Astrocyte (in vitro differentiated cells and primary cell): ENCODE measurements at regions not wholly inside any gene's neighbourhood (a gene's known extent, or its start where the extent isn't known, plus 50 kb on each side); places are given as distances from the start of the nearest gene placed in this dataset.
A peak's percentile ranks its signal among the peaks of the same experiment; 100 is the strongest.

Source experiments
- DNase-seq: peaks from one replicate; pipeline ENCODE4 v3.0.0-alpha.2; 2010; ENCODE audit warnings: low read depth
- FAIRE-seq: peaks from 2 replicates; lab custom pipeline; 2011; peaks lifted over from hg19 to GRCh38; lab: Jason Lieb, UNC
- H2AFZ ChIP-seq: 2 replicates; pipeline ENCODE4 v1.6.0; 2012; ENCODE audit warnings: low read depth, low read length, inconsistent platforms
- H3K27ac ChIP-seq: 2 replicates; pipeline ENCODE4 v1.5.1; 2011; ENCODE audit warnings: low read depth, low read length, inconsistent platforms
- H3K27me3 ChIP-seq: 2 replicates; pipeline ENCODE4 v1.6.0; 2011; ENCODE audit warnings: low read length, inconsistent platforms; ENCODE audit not compliant: insufficient read depth
- H3K36me3 ChIP-seq: 2 replicates; pipeline ENCODE4 v1.5.1; 2011; ENCODE audit warnings: low read length, inconsistent platforms; ENCODE audit not compliant: insufficient read depth
- H3K4me1 ChIP-seq: 2 replicates; pipeline ENCODE4 v1.5.1; 2011; ENCODE audit warnings: low read length, inconsistent platforms; ENCODE audit not compliant: insufficient read depth
- H3K4me2 ChIP-seq: 2 replicates; pipeline ENCODE4 v1.6.0; 2012; ENCODE audit warnings: low read length, inconsistent platforms
- H3K4me3 ChIP-seq: 2 replicates; pipeline ENCODE4 v1.5.1; 2011; ENCODE audit warnings: low read depth, mild to moderate bottlenecking, low read length, inconsistent platforms; ENCODE audit not compliant: insufficient read depth
- H3K79me2 ChIP-seq: 2 replicates; pipeline ENCODE4 v1.6.0; 2012; ENCODE audit warnings: mild to moderate bottlenecking, low read length, inconsistent platforms; ENCODE audit not compliant: insufficient read depth
- H3K9ac ChIP-seq: 2 replicates; pipeline ENCODE4 v1.6.0; 2012; ENCODE audit warnings: mild to moderate bottlenecking, low read length, inconsistent platforms
- H3K9me3 ChIP-seq: 2 replicates; pipeline ENCODE4 v1.5.1; 2012; ENCODE audit warnings: low read depth, mild to moderate bottlenecking, low read length, inconsistent platforms; ENCODE audit not compliant: insufficient read depth
- H4K20me1 ChIP-seq: 2 replicates; pipeline ENCODE4 v1.6.0; 2012; ENCODE audit warnings: low read length, inconsistent platforms; ENCODE audit not compliant: insufficient read depth
- H3K27ac Mint-ChIP-seq: one replicate; pipeline ENCODE4 v1.8.0; 2021; ENCODE audit warnings: mild to moderate bottlenecking, mixed read lengths; ENCODE audit not compliant: unreplicated experiment
- H3K27me3 Mint-ChIP-seq: one replicate; pipeline ENCODE4 v1.8.0; 2021; ENCODE audit warnings: low read depth, mixed read lengths; ENCODE audit not compliant: unreplicated experiment
- H3K36me3 Mint-ChIP-seq: one replicate; pipeline ENCODE4 v1.8.0; 2021; ENCODE audit warnings: low read depth, mixed read lengths; ENCODE audit not compliant: unreplicated experiment
- H3K4me1 Mint-ChIP-seq: one replicate; pipeline ENCODE4 v1.8.0; 2021; ENCODE audit warnings: low read depth, mixed read lengths; ENCODE audit not compliant: unreplicated experiment
- H3K4me3 Mint-ChIP-seq: one replicate; pipeline ENCODE4 v1.8.0; 2021; ENCODE audit warnings: mild to moderate bottlenecking, moderate library complexity, mixed read lengths; ENCODE audit not compliant: unreplicated experiment
- H3K9me3 Mint-ChIP-seq: one replicate; pipeline ENCODE4 v1.8.0; 2021; ENCODE audit warnings: mild to moderate bottlenecking, mixed read lengths; ENCODE audit not compliant: unreplicated experiment
- CTCF ChIP-seq: IDR thresholded peaks from 2 replicates; pipeline ENCODE4 v1.5.1; 2011; ENCODE audit warnings: low read depth, mild to moderate bottlenecking, inconsistent platforms, low read length, moderate library complexity; ENCODE audit not compliant: insufficient read depth
- EZH2 ChIP-seq: IDR thresholded peaks from 2 replicates; pipeline ENCODE4 v1.6.1; 2012; ENCODE audit warnings: mild to moderate bottlenecking, low read length, inconsistent platforms; ENCODE audit not compliant: insufficient read depth

- Histone ChIP-seq H3K27ac (no peak overlapping the region), H3K27me3 (no peaks in the 10 kb centered on the region), H4K20me1 (no peaks in the 10 kb centered on the region), H3K4me3 (peak overlapping the region; percentile 23), H3K9ac (peak overlapping the region; percentile 25), H2AFZ (peak overlapping the region; percentile 71), H3K79me2 (no peaks in the 10 kb centered on the region), H3K4me1 (peaks cover 9% of the 10 kb centered on the region), H3K9me3 (no peaks in the 10 kb centered on the region), H3K36me3 (no peaks in the 10 kb centered on the region), H3K4me2 (peak overlapping the region; percentile 74)
- no peak for FAIRE-seq
- Mint-ChIP-seq H3K27me3 (peaks cover 17% of the 10 kb centered on the region), H3K36me3 (no peaks in the 10 kb centered on the region), H3K4me1 (peaks cover 19% of the 10 kb centered on the region), H3K27ac (no peak overlapping the region), H3K4me3 (peak overlapping the region; percentile 2), H3K9me3 (peaks cover 3% of the 10 kb centered on the region)
- TF ChIP-seq CTCF, result no peak
- TF ChIP-seq EZH2, result no peak
- DNase-seq, result peak; percentile 44
Observed at GRCh38 chr15:27679731-27680471, 419.2 kb downstream of the OCA2 start.

- H3K36me3 Mint-ChIP-seq, result no peaks in the 10 kb centered on the region
- Histone ChIP-seq H3K4me3 (no peak overlapping the region), H3K4me1 (peaks cover 9% of the 10 kb centered on the region), H3K27me3 (no peaks in the 10 kb centered on the region), H3K9me3 (no peaks in the 10 kb centered on the region), H3K27ac (no peak overlapping the region), H3K9ac (no peak overlapping the region), H3K4me2 (peak overlapping the region; percentile 74), H3K36me3 (no peaks in the 10 kb centered on the region), H4K20me1 (no peaks in the 10 kb centered on the region), H3K79me2 (no peaks in the 10 kb centered on the region), H2AFZ (no peak overlapping the region)
- H3K4me3 Mint-ChIP-seq, result no peak overlapping the region
- FAIRE-seq (no peak), DNase-seq (no peak)
- H3K4me1 Mint-ChIP-seq, result peaks cover 16% of the 10 kb centered on the region
- H3K9me3 Mint-ChIP-seq, result peaks cover 3% of the 10 kb centered on the region
- TF ChIP-seq CTCF, result no peak
- TF ChIP-seq EZH2, result no peak
- H3K27ac Mint-ChIP-seq, result peak overlapping the region; percentile 41
- H3K27me3 Mint-ChIP-seq, result peaks cover 17% of the 10 kb centered on the region
Observed at GRCh38 chr15:27679203-27679602, 419.9 kb downstream of the OCA2 start.

- H2AFZ ChIP-seq, result no peak overlapping the region
- TF ChIP-seq CTCF, result no peak
- TF ChIP-seq EZH2, result no peak
- Mint-ChIP-seq H3K9me3 (peaks cover 3% of the 10 kb centered on the region), H3K36me3 (no peaks in the 10 kb centered on the region), H3K4me3 (no peak overlapping the region), H3K27ac (no peak overlapping the region), H3K4me1 (peaks cover 16% of the 10 kb centered on the region), H3K27me3 (peaks cover 17% of the 10 kb centered on the region)
- H3K9ac ChIP-seq, result no peak overlapping the region
- FAIRE-seq, result no peak
- no peak overlapping the region for H3K4me2 ChIP-seq
- peaks cover 9% of the 10 kb centered on the region for H3K4me1 ChIP-seq
- H4K20me1 ChIP-seq, result no peaks in the 10 kb centered on the region
- no peak for DNase-seq
- H3K27ac ChIP-seq, result no peak overlapping the region
- no peaks in the 10 kb centered on the region for H3K27me3 ChIP-seq
- no peaks in the 10 kb centered on the region for H3K9me3 ChIP-seq
- no peaks in the 10 kb centered on the region for H3K36me3 ChIP-seq
- no peaks in the 10 kb centered on the region for H3K79me2 ChIP-seq
- no peak overlapping the region for H3K4me3 ChIP-seq
Observed at GRCh38 chr15:27677951-27678350, 421.2 kb downstream of the OCA2 start.
